Stimulated activated CD4-positive, alpha-beta T cell treated with anti-CD3 and anti-CD28 coated beads, TNF-alpha, amount 100 ng/mL, for 24 hours (primary cell): ENCODE measurements at regions not wholly inside any gene's neighbourhood (a gene's known extent, or its start where the extent isn't known, plus 50 kb on each side); places are given as distances from the start of the nearest gene placed in this dataset.

Experiments
- DNase-seq, 3 experiments: peaks; one replicate each; pipeline ENCODE4 v3.0.0-alpha.2; 2020; ENCODE audit warnings: low read depth in 3 of 3

DNA sequence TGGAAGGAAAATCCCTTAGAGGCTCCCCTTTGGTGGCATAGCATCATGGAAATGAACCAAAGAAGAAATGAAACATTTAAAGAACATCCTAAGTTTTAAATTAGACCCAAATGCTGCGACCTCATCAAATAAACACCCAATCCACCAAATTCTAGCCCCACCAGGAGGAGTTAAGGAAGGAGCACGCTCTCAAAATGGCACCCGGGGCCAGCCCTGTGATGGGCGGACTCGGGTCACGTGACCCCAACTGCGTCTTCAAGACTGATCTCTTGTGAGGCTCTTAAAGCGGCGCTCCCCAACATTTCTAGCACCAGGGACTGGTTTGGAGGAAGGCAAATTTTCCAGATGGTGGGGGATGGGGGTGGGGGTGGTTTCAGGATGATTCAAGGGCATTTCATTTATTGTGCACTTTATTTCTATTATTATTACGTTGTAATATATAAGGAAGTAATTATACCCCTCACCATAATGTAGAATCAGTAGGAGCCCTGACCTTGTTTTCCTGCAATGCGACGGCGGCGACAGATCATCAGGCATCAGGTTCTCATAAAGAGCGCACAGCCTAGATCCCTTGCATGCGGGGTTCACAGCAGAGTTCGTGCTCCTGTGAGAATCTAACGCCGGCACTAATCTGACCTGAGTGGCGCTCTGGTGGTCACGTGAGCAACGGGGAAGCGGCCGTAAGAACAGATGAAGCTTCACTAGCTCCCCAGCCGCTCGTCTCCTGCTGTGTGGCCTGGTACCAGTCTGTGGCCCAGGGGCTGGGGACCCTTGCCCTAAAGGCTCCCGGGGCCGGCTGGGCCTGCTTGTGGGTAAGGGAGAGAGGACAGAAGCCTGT lies 55.3 kb upstream of the SLC22A11 start:
- DNase-seq: no peak

DNA sequence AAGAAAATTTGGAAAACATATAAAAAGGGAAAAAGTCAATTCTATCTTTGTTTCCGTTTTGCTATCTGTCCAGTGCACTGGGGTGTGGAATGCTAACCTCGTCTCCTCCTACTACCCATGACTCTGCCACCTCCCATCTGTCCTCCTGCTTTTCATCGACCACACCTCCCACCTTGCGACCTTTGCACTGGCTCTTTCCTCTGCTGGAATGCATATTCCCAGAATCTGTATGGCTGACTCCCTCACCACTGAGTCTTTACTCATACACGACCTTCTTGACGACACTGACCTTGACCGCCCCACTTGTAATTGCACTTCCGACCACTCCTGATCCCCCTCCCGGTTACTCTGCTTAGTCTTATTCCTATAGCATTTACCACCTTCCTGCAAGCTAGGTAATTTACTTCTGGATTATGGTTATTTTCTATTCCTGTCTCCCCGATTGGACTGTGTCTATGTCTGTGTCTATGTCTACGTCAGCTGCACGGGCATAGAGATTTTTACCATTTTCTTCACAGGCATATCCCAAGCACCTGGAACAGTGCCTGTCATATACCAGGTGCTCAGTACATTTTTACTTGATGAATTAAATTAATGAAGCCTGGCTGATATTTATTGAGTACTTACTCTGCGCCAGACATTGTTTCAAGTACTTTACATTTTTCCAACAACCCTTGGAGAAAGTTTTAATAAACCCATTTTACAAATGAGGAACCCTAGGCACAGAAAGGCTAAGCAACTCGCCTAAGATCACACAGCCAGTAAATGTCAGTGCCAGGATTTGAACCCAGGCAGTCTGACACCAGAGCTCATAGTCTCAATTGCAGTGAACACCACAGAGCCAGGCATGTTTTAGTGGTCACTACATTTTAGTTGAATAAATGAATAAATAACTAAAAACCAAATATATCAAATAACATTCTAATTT lies 54.0 kb upstream of the SLC22A11 start:
- no peak for DNase-seq

DNA sequence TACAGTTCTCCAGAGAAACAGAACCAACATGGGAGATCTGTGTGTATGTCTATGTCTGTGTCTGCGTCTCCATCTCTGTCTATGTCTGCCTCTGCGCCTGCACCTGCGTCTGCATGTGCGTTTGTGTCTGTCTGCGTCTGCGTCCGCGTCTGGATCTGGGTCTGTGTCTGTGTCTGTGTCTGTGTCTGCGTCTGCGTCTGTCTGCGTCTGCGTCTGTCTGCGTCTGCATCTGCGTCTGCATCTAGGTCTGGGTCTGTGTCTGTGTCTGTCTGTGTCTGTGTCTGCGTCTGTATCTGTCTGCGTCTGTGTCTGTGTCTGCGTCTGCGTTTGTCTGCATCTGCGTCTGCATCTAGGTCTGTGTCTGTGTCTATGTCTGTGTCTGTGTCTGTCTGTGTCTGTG lies 53.1 kb upstream of the SLC22A11 start:
- no peak for DNase-seq

DNA sequence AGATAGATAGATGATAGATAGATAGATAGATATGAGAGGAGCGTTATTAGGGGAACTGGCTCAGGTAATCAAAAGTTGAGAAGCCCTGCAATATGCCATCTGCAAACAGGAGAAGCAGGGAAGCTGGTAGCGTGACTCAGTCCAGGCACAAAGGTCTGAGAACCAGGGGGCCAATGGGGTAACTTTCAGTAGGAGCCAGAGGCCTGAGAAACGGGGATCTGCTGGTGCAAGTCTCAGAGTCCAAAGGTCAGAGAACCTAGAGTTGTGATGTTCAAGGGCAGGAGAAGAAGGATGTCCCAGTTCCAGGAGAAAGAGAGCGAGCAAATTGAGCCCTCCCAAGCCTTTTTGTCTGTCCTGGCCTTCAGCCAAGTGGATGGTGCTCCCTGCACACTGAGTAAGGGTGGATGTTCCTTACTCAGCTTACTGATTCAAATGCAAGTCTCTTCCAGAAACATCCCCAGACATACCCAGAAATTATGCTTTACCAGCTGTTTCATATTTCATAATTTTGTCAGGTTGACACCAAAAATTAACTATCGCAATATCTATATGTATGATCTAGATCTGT lies 52.5 kb upstream of the SLC22A11 start:
- DNase-seq: no peak

DNA sequence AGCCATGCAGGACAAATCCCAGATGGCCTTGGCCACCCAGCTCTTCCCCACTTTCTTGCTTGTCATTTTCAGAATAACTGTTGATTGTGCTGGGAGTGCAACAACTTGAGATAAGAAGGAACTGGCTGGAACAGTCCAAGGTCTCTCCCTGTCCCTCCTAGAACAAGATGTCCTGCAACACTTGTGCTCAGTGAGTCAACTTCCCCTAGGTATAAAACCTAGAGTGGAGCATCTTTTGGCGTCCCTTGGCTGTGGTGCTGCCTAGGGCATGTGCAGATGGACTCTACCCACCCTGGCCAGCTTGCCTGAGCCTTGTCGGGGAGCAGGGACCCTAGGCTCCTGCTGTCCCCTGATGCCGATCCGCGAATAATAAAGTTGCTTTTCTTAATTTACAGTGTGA lies 50.7 kb upstream of the SLC22A11 start:
- DNase-seq: no peak
